Caco-2 (cell line): ENCODE measurements at regions not wholly inside any gene's neighbourhood (a gene's known extent, or its start where the extent isn't known, plus 50 kb on each side); places are given as distances from the start of the nearest gene placed in this dataset.

ENCODE experiments used
- BruUV-seq: library from RNA; stranded (reverse); fragments of 400-500 nt; replicated peaks from 2 replicates; lab custom pipeline; 2021; lab: Mats Ljungman, UMichigan
- CTCF ChIA-PET: fragments of 300-600 bp; sonication (Branson Sonifier 250); formaldehyde crosslinking; loops from one replicate; lab custom pipeline; 2022; ENCODE audit warnings: antibody characterized with exemption; lab: Charles Lee
- POLR2A ChIA-PET: fragments of 300-600 bp; sonication (Branson Sonifier 250); formaldehyde crosslinking; loops from one replicate; lab custom pipeline; 2022; ENCODE audit warnings: antibody characterized with exemption; lab: Charles Lee
- DNase-seq, 2 experiments: peaks; one replicate each; pipeline versions ENCODE4 v3.0.0 to v3.0.0-alpha.2; 2020 to 2022
- H3K27me3 ChIP-seq: replicated peaks from 2 replicates; pipeline ENCODE4 v1.6.0; 2011; ENCODE audit warnings: low read length; ENCODE audit not compliant: control insufficient read depth, insufficient read depth
- H3K36me3 ChIP-seq: 2 replicates; pipeline ENCODE4 v1.5.1; 2011; ENCODE audit warnings: low read length; ENCODE audit not compliant: control insufficient read depth, insufficient read depth
- H3K4me1 ChIP-seq: fragments of 250-450 bp; sonication (Bioruptor Pico); 2 replicates; pipeline ENCODE4 v1.5.1; 2020; ENCODE audit warnings: mild to moderate bottlenecking
- H3K4me3 ChIP-seq: 2 replicates; pipeline ENCODE4 v1.5.1; 2011; ENCODE audit warnings: low read depth, mild to moderate bottlenecking, control low read depth, low read length
- H3K9me3 ChIP-seq: fragments of 250-450 bp; sonication (Bioruptor Pico); 2 replicates; pipeline ENCODE4 v1.5.1; 2020; ENCODE audit warnings: mild to moderate bottlenecking, moderate library complexity
- H3K27ac Mint-ChIP-seq: one replicate; pipeline ENCODE4 v1.8.0; 2022; ENCODE audit warnings: mixed read lengths; ENCODE audit not compliant: unreplicated experiment
- H3K27me3 Mint-ChIP-seq: one replicate; pipeline ENCODE4 v1.8.0; 2022; ENCODE audit warnings: mixed read lengths; ENCODE audit not compliant: insufficient read depth, unreplicated experiment
- H3K36me3 Mint-ChIP-seq: one replicate; pipeline ENCODE4 v1.8.0; 2022; ENCODE audit warnings: mild to moderate bottlenecking, mixed read lengths; ENCODE audit not compliant: insufficient read depth, unreplicated experiment
- H3K4me1 Mint-ChIP-seq: one replicate; pipeline ENCODE4 v1.8.0; 2022; ENCODE audit warnings: low read depth, mixed read lengths; ENCODE audit not compliant: unreplicated experiment
- H3K4me3 Mint-ChIP-seq: one replicate; pipeline ENCODE4 v1.8.0; 2022; ENCODE audit warnings: mild to moderate bottlenecking, moderate library complexity, mixed read lengths; ENCODE audit not compliant: unreplicated experiment
- H3K9me3 Mint-ChIP-seq: one replicate; pipeline ENCODE4 v1.8.0; 2022; ENCODE audit warnings: mixed read lengths; ENCODE audit not compliant: unreplicated experiment
- intact Hi-C: fragments of 100-400 bp; cut with micrococcal nuclease; formaldehyde crosslinking; loops from one replicate; pipeline ENCODE4 v1.10.0; 2022; ENCODE audit not compliant: unreplicated experiment
- TF ChIP-seq, protein P1 (sequence below), 2 experiments: fragments of 200-600 bp in 1 of 2; IDR thresholded peaks; 1 replicate in 1 of 2; 2 replicates in 1 of 2; pipeline versions ENCODE4 v1.5.1 to v1.8.0; 2011 to 2022; ENCODE audit warnings: antibody characterized with exemption in 1 of 2, control low read depth in 1 of 2, inconsistent platforms in 1 of 2, low read depth in 1 of 2, low read length in 1 of 2, mild to moderate bottlenecking in 1 of 2, moderate library complexity in 1 of 2; ENCODE audit not compliant: insufficient read depth in 1 of 2, severe bottlenecking in 1 of 2, unreplicated experiment in 1 of 2

DNA sequence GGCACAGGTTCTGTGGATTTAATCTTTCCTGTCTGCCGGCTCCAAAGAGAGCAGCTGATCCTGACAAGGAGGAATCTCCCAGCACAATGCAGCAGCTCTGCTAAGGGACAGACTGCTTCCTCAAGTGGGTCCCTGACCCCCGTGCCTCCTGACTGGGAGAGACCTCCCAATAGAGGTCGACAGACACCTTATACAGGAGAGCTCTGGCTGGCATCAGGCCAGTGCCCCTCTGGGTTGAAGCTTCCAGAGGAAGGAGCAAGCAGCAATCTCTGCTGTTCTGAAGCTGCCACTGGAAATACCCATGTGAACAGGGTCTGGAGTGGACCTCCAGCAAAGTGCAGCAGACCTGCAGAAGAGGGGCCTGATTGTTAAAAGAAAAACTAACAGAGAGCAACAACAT lies 630.2 kb upstream of the FTMT start:
- no TSS peak for BruUV-seq
- Mint-ChIP-seq H3K27me3 (no peaks in the 10 kb centered on the region), H3K4me1 (no peaks in the 10 kb centered on the region), H3K4me3 (no peak overlapping the region), H3K36me3 (no peaks in the 10 kb centered on the region), H3K27ac (no peak overlapping the region), H3K9me3 (peaks cover 12% of the 10 kb centered on the region)
- H3K4me3 ChIP-seq: no peak overlapping the region
- H3K27me3 ChIP-seq: no peaks in the 10 kb centered on the region
- H3K4me1 ChIP-seq: no peaks in the 10 kb centered on the region
- TF ChIP-seq, protein P1, sequence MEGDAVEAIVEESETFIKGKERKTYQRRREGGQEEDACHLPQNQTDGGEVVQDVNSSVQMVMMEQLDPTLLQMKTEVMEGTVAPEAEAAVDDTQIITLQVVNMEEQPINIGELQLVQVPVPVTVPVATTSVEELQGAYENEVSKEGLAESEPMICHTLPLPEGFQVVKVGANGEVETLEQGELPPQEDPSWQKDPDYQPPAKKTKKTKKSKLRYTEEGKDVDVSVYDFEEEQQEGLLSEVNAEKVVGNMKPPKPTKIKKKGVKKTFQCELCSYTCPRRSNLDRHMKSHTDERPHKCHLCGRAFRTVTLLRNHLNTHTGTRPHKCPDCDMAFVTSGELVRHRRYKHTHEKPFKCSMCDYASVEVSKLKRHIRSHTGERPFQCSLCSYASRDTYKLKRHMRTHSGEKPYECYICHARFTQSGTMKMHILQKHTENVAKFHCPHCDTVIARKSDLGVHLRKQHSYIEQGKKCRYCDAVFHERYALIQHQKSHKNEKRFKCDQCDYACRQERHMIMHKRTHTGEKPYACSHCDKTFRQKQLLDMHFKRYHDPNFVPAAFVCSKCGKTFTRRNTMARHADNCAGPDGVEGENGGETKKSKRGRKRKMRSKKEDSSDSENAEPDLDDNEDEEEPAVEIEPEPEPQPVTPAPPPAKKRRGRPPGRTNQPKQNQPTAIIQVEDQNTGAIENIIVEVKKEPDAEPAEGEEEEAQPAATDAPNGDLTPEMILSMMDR (IDR thresholded peaks at IDR 0.05; ENCODE audit: insufficient read depth in 1 of 2, low read depth in 1 of 2, low read length in 1 of 2, severe bottlenecking in 1 of 2, unreplicated experiment in 1 of 2): no peak
- H3K9me3 ChIP-seq: no peaks in the 10 kb centered on the region
- no peak for DNase-seq
- no peaks in the 10 kb centered on the region for H3K36me3 ChIP-seq
- ChIA-PET CTCF (no interaction called here), POLR2A (no interaction called here)
- intact Hi-C loops: no loop called here

DNA sequence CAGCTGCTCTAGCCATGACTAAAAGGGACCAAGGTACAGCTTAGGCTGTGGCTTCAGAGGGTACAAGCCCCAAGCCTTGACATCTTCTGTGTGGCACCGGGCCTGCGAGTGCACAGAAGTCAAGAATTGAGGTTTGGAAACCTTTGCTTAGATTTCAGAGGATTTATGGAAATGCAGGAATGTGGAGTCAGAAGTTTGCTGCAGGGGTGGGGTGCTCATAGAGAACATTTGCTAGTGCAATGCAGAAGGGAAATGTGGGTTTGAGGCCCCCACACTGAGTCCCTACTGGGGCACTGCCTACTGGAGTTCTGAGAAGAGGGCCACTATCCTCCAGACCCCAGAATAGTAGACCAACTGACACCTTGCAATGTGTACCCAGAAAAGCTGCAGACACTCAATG lies 624.9 kb upstream of the FTMT start:
- ChIA-PET CTCF (no interaction called here), POLR2A (no interaction called here)
- Histone ChIP-seq H3K4me3 (no peak overlapping the region), H3K36me3 (no peaks in the 10 kb centered on the region), H3K27me3 (no peaks in the 10 kb centered on the region), H3K9me3 (peaks cover 6% of the 10 kb centered on the region; the same call in 1 of the 2 replicates), H3K4me1 (no peaks in the 10 kb centered on the region)
- BruUV-seq: no TSS peak
- no peak overlapping the region for H3K27ac Mint-ChIP-seq
- intact Hi-C loops: no loop called here
- TF ChIP-seq, protein P1 (IDR thresholded peaks at IDR 0.05; ENCODE audit: insufficient read depth in 1 of 2, low read depth in 1 of 2, low read length in 1 of 2, severe bottlenecking in 1 of 2, unreplicated experiment in 1 of 2): no peak
- no peak overlapping the region for H3K4me3 Mint-ChIP-seq
- no peaks in the 10 kb centered on the region for H3K36me3 Mint-ChIP-seq
- DNase-seq: no peak
- peaks cover 24% of the 10 kb centered on the region for H3K9me3 Mint-ChIP-seq
- H3K4me1 Mint-ChIP-seq: no peaks in the 10 kb centered on the region
- no peaks in the 10 kb centered on the region for H3K27me3 Mint-ChIP-seq

DNA sequence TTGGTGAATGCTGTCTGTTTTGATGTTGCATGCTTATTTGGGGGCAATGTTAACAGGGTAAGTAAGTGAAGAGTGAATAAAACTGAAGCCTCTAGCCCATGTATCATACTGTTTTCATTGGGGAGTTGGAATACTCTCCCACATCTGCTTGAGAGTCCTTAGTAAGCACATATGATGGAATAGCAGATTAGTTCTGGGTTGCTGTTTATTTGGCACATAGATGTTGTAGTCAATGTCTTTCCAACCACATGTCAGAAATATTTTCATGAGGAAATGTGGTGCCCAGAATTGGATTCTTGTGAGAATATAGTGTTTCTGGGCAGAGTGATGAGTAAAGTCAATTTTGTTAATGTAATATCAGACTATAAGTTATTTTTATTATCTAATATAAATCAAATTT lies 611.7 kb upstream of the FTMT start:
- H3K4me1 ChIP-seq: no peaks in the 10 kb centered on the region
- TF ChIP-seq, protein P1 (IDR thresholded peaks at IDR 0.05; ENCODE audit: insufficient read depth in 1 of 2, low read depth in 1 of 2, low read length in 1 of 2, severe bottlenecking in 1 of 2, unreplicated experiment in 1 of 2): no peak
- H3K27ac Mint-ChIP-seq: no peak overlapping the region
- H3K4me1 Mint-ChIP-seq: no peaks in the 10 kb centered on the region
- H3K4me3 Mint-ChIP-seq: no peak overlapping the region
- H3K4me3 ChIP-seq: no peak overlapping the region
- H3K27me3 Mint-ChIP-seq: no peaks in the 10 kb centered on the region
- no peaks in the 10 kb centered on the region for H3K9me3 ChIP-seq
- no TSS peak for BruUV-seq
- no peaks in the 10 kb centered on the region for H3K36me3 ChIP-seq
- CTCF ChIA-PET: no interaction called here
- intact Hi-C loops: no loop called here
- DNase-seq: no peak
- POLR2A ChIA-PET: no interaction called here
- no peaks in the 10 kb centered on the region for H3K36me3 Mint-ChIP-seq
- peaks cover 6% of the 10 kb centered on the region for H3K9me3 Mint-ChIP-seq
- no peaks in the 10 kb centered on the region for H3K27me3 ChIP-seq
